ENCODE measurements at regions not wholly inside any gene's neighbourhood (a gene's known extent, or its start where the extent isn't known, plus 50 kb on each side); places are given as distances from the start of the nearest gene placed in this dataset.

GRCh38 chr11:112661571-112661970 lies 299.6 kb upstream of the NCAM1 start:
- TF ChIP-seq CBX5 (IDR thresholded peaks at IDR 0.05; ENCODE audit: low read depth, low read length) (no peak), RAD21 (IDR thresholded peaks at IDR 0.05 in 1 of 2, conservative IDR thresholded peaks at IDR 0.05 in 1 of 2; ENCODE audit: low read depth in 2 of 2, low read length in 2 of 2) (no peak), CTCF (IDR thresholded peaks at IDR 0.05; ENCODE audit: control extremely low read depth in 1 of 3, insufficient read depth in 1 of 3, low read depth in 1 of 3, low read length in 3 of 3) (no peak), CBX8 (IDR thresholded peaks at IDR 0.05; ENCODE audit: borderline replicate concordance, low read depth, low read length) (no peak)

Data from H1 (cell line).